SK-N-SH (cell line): ENCODE measurements at regions not wholly inside any gene's neighbourhood (a gene's known extent, or its start where the extent isn't known, plus 50 kb on each side); places are given as distances from the start of the nearest gene placed in this dataset.

Experiments used
- CTCF ChIA-PET: fragments of 300-600, 350-600 bp; formaldehyde crosslinking; extraction: SDS; loops from one replicate; lab custom pipeline; 2021; lab: Yijun Ruan, JAX
- POLR2A ChIA-PET: fragments of 350-600 bp; sonication (Branson Sonifier 250); formaldehyde crosslinking; extraction: SDS; loops from one replicate; lab custom pipeline; 2020; ENCODE audit warnings: antibody characterized with exemption, inconsistent platforms; lab: Yijun Ruan, JAX
- DNase-seq: peaks from one replicate; pipeline ENCODE4 v3.0.0; 2012
- H2AFZ ChIP-seq: fragments of 200-600 bp; sonication (generic); 2 replicates; pipeline ENCODE4 v1.8.1; 2016; ENCODE audit warnings: antibody characterized with exemption, mild to moderate bottlenecking, low read depth
- H3F3A ChIP-seq: fragments of 200-600 bp; sonication (generic); replicated peaks from 2 replicates; pipeline ENCODE3; 2016; ENCODE audit warnings: antibody characterized with exemption, mild to moderate bottlenecking; ENCODE audit not compliant: insufficient read depth
- H3K27ac ChIP-seq, 2 experiments: fragments of 200-500 bp in 1 of 2; fragments of 200-600 bp in 1 of 2; sonication (Bioruptor generic) in 1 of 2; sonication (generic), shearing (Covaris generic) in 1 of 2; 2 replicates each; pipeline versions ENCODE4 v1.5.1 to v1.6.1; 2014 to 2016; ENCODE audit warnings: low read depth in 2 of 2, inconsistent platforms in 1 of 2, low read length in 1 of 2, mild to moderate bottlenecking in 1 of 2, mixed read lengths in 1 of 2
- H3K27me3 ChIP-seq: fragments of 200-600 bp; sonication (generic), shearing (Covaris generic); 2 replicates; pipeline ENCODE4 v1.6.1; 2016; ENCODE audit warnings: mixed run types; ENCODE audit not compliant: insufficient read depth
- H3K36me3 ChIP-seq, 2 experiments: fragments of 200-500 bp in 1 of 2; fragments of 200-600 bp in 1 of 2; sonication (Bioruptor generic) in 1 of 2; sonication (generic) in 1 of 2; replicated peaks in 1 of 2; 2 replicates each; pipeline versions ENCODE3 to v1.5.1; 2014 to 2016; ENCODE audit warnings: low read length in 1 of 2, mild to moderate bottlenecking in 1 of 2; ENCODE audit not compliant: insufficient read depth in 2 of 2, control insufficient read depth in 1 of 2
- H3K4me1 ChIP-seq, 2 experiments: fragments of 200-500 bp in 1 of 2; fragments of 200-600 bp in 1 of 2; sonication (Bioruptor generic) in 1 of 2; sonication (generic), shearing (Covaris generic) in 1 of 2; 2 replicates each; pipeline versions ENCODE4 v1.5.1 to v1.6.1; 2014 to 2016; ENCODE audit warnings: low read depth in 1 of 2, low read length in 1 of 2, mixed run types in 1 of 2; ENCODE audit not compliant: insufficient read depth in 2 of 2, control insufficient read depth in 1 of 2
- H3K4me2 ChIP-seq: fragments of 200-600 bp; sonication (generic), shearing (Covaris generic); 2 replicates; pipeline ENCODE4 v1.6.1; 2017; ENCODE audit warnings: mixed run types
- H3K4me3 ChIP-seq, 2 experiments: fragments of 200-500 bp in 1 of 2; fragments of 200-600 bp in 1 of 2; sonication (Bioruptor generic) in 1 of 2; sonication (generic), shearing (Covaris generic) in 1 of 2; 2 replicates each; pipeline versions ENCODE4 v1.5.1 to v1.8.1; 2014 to 2016; ENCODE audit warnings: low read depth in 2 of 2, inconsistent platforms in 1 of 2, low read length in 1 of 2, mild to moderate bottlenecking in 1 of 2, mixed read lengths in 1 of 2, moderate library complexity in 1 of 2
- H3K79me2 ChIP-seq: fragments of 200-600 bp; sonication (generic); 2 replicates; pipeline ENCODE4 v1.8.1; 2017; ENCODE audit warnings: mild to moderate bottlenecking; ENCODE audit not compliant: insufficient read depth
- H3K9ac ChIP-seq: fragments of 200-600 bp; sonication (generic); 2 replicates; pipeline ENCODE4 v1.6.1; 2017; ENCODE audit warnings: mixed run types
- H3K9me2 ChIP-seq: fragments of 200-600 bp; sonication (generic); 2 replicates; pipeline ENCODE4 v1.6.1; 2017; ENCODE audit warnings: mixed run types
- H3K9me3 ChIP-seq: fragments of 200-600 bp; sonication (generic); 2 replicates; pipeline ENCODE4 v1.6.1; 2017; ENCODE audit warnings: mixed run types, mild to moderate bottlenecking, moderate library complexity
- H4K20me1 ChIP-seq: fragments of 200-600 bp; sonication (generic); 2 replicates; pipeline ENCODE4 v1.6.1; 2017; ENCODE audit warnings: mild to moderate bottlenecking, mixed run types; ENCODE audit not compliant: insufficient read depth
- EP300 ChIP-seq, 2 experiments: IDR thresholded peaks; 2 replicates each; pipeline versions ENCODE4 v1.4.0 to v1.6.1; 2012; ENCODE audit warnings: borderline replicate concordance in 1 of 2, low read depth in 1 of 2, low read length in 1 of 2
- EZH2phosphoT487 ChIP-seq: fragments of 200-600 bp; sonication (generic); IDR thresholded peaks from 2 replicates; pipeline ENCODE4 v1.6.1; 2017; ENCODE audit warnings: low read depth, mixed run types, mild to moderate bottlenecking, antibody characterized with exemption, moderate library complexity, borderline replicate concordance
- FOSL2 ChIP-seq: IDR thresholded peaks from 2 replicates; pipeline ENCODE4 v1.4.0; 2012; ENCODE audit warnings: low read depth, mild to moderate bottlenecking, moderate library complexity, borderline replicate concordance
- FOXJ3 ChIP-seq: sonication (generic); formaldehyde crosslinking; IDR thresholded peaks from 2 replicates; pipeline ENCODE4 v1.5.1; 2020; ENCODE audit warnings: mild to moderate bottlenecking, missing genetic modification reagents
- FOXM1 ChIP-seq: IDR thresholded peaks from 2 replicates; pipeline ENCODE4 v1.4.0; 2012; ENCODE audit warnings: low read depth, mild to moderate bottlenecking
- MAX ChIP-seq: IDR thresholded peaks from 2 replicates; pipeline ENCODE4 v1.4.0; 2012; ENCODE audit warnings: low read depth
- NFIC ChIP-seq: IDR thresholded peaks from 2 replicates; pipeline ENCODE4 v1.4.0; 2012; ENCODE audit warnings: borderline replicate concordance
- NRF1 ChIP-seq: IDR thresholded peaks from 2 replicates; pipeline ENCODE4 v1.6.1; 2012; ENCODE audit warnings: low read depth, mild to moderate bottlenecking, low read length
- PBX3 ChIP-seq: IDR thresholded peaks from 2 replicates; pipeline ENCODE4; 2012
- RAD21 ChIP-seq: IDR thresholded peaks from 2 replicates; pipeline ENCODE4 v1.6.1; 2012; ENCODE audit warnings: mild to moderate bottlenecking, low read length
- RCOR1 ChIP-seq: fragments of 150-350 bp; IDR thresholded peaks from 2 replicates; pipeline ENCODE4 v1.6.1; 2017; ENCODE audit warnings: antibody characterized with exemption, low read length
- REST ChIP-seq: IDR thresholded peaks from 2 replicates; pipeline ENCODE4 v1.6.1; 2012; ENCODE audit warnings: mild to moderate bottlenecking, low read depth, low read length, moderate library complexity
- RXRA ChIP-seq: IDR thresholded peaks from 2 replicates; pipeline ENCODE4 v1.4.0; 2012; ENCODE audit warnings: low read depth, mild to moderate bottlenecking, borderline replicate concordance
- SIN3A ChIP-seq: IDR thresholded peaks from 2 replicates; pipeline ENCODE4 v1.6.1; 2012; ENCODE audit warnings: low read depth, mild to moderate bottlenecking, low read length, moderate library complexity, borderline replicate concordance
- TAF1 ChIP-seq: IDR thresholded peaks from 2 replicates; pipeline ENCODE4 v1.6.1; 2012; ENCODE audit warnings: low read depth, mild to moderate bottlenecking, low read length, moderate library complexity, borderline replicate concordance
- USF1 ChIP-seq: IDR thresholded peaks from 2 replicates; pipeline ENCODE4 v1.4.0; 2012; ENCODE audit warnings: low read depth, borderline replicate concordance
- YY1 ChIP-seq: IDR thresholded peaks from 2 replicates; pipeline ENCODE4 v1.4.0; 2012; ENCODE audit warnings: low read depth, mild to moderate bottlenecking
- WGBS: methylation state at CpG from one replicate; pipeline ENCODE4 v1.1.6; 2017; ENCODE audit warnings: low lambda C conversion rate; 5-methylcytosine and 5-hydroxymethylcytosine counted together

- POLR2A ChIA-PET = no interaction called here
- H3K27me3 ChIP-seq = no peaks in the 10 kb centered on the region
- no peaks in the 10 kb centered on the region for H3K9me2 ChIP-seq
- DNase-seq = no peak
- no peaks in the 10 kb centered on the region for H3K4me1 ChIP-seq
- H3K79me2 ChIP-seq = no peaks in the 10 kb centered on the region
- no peaks in the 10 kb centered on the region for H3K9me3 ChIP-seq
- H3F3A ChIP-seq = no peaks in the 10 kb centered on the region
- no peak overlapping the region for H3K27ac ChIP-seq
- H3K4me2 ChIP-seq = no peak overlapping the region
- WGBS = 47% methylated on average over 5 of the region's 16 CpGs
- H4K20me1 ChIP-seq = no peaks in the 10 kb centered on the region
- no peak for TF ChIP-seq REST
- no peak for TF ChIP-seq USF1
- TF ChIP-seq SIN3A = no peak
- TF ChIP-seq TAF1 = no peak
- no peak for TF ChIP-seq FOSL2
- TF ChIP-seq FOXM1 = no peak
- TF ChIP-seq RXRA = no peak
- TF ChIP-seq YY1 = no peak
- no peak for TF ChIP-seq RAD21
- no peak for TF ChIP-seq NFIC
- TF ChIP-seq RCOR1 = no peak
- no peak for TF ChIP-seq EP300 (IDR thresholded peaks at IDR 0.05; ENCODE audit: borderline replicate concordance in 1 of 2, low read depth in 1 of 2, low read length in 1 of 2)
- no peak for TF ChIP-seq PBX3
- TF ChIP-seq FOXJ3 (CRISPR knock-in tag) = no peak
- TF ChIP-seq MAX = no peak
- no peak for TF ChIP-seq EZH2phosphoT487
- no peak for TF ChIP-seq NRF1
- CTCF ChIA-PET = no interaction called here
- no peaks in the 10 kb centered on the region for H3K36me3 ChIP-seq
- H3K9ac ChIP-seq = no peak overlapping the region
- H3K4me3 ChIP-seq = no peak overlapping the region
- H2AFZ ChIP-seq = no peak overlapping the region
These were observed 349.6 kb upstream of the PCDH20 start for GRCh38 chr13:61765181-61765742.
